ENCODE measurements at regions not wholly inside any gene's neighbourhood (a gene's known extent, or its start where the extent isn't known, plus 50 kb on each side); places are given as distances from the start of the nearest gene placed in this dataset.
"Not testable (repeated sequence)": the region's sequence is repeated elsewhere in the genome, so short reads cannot be mapped to it uniquely, and the experiment has no call there.

- DNase-seq, result not testable (repeated sequence)
These were observed 241.6 kb upstream of the VKORC1L1 start for GRCh38 chr7:65631236-65631635.

GRCh38 chr7:65633587-65634404, 239.1 kb upstream of the VKORC1L1 start:
- not testable (repeated sequence) for DNase-seq

GRCh38 chr7:65638918-65639317, 234.0 kb upstream of the VKORC1L1 start:
- DNase-seq, result not testable (repeated sequence)

- DNase-seq, result not testable (repeated sequence)
These were observed 233.2 kb upstream of the VKORC1L1 start for GRCh38 chr7:65639717-65640116.

GRCh38 chr7:65643498-65643897, 229.4 kb upstream of the VKORC1L1 start:
- DNase-seq, result not testable (repeated sequence)

- not testable (repeated sequence) for DNase-seq
These were observed 225.5 kb upstream of the VKORC1L1 start for GRCh38 chr7:65647153-65647964.

- not testable (repeated sequence) for DNase-seq
These were observed 221.7 kb upstream of the VKORC1L1 start for GRCh38 chr7:65651174-65651573.

- not testable (repeated sequence) for DNase-seq
These were observed 220.9 kb upstream of the VKORC1L1 start for GRCh38 chr7:65651826-65652592.

GRCh38 chr7:65652669-65653068, 220.2 kb upstream of the VKORC1L1 start:
- DNase-seq, result not testable (repeated sequence)

- DNase-seq, result not testable (repeated sequence)
These were observed 216.2 kb upstream of the VKORC1L1 start for GRCh38 chr7:65656494-65657188.

- not testable (repeated sequence) for DNase-seq
These were observed 189.5 kb upstream of the VKORC1L1 start for GRCh38 chr7:65683362-65683761.

GRCh38 chr7:65699026-65699714, 173.7 kb upstream of the VKORC1L1 start:
- DNase-seq, result not testable (repeated sequence)

- DNase-seq, result not testable (repeated sequence)
These were observed 173.0 kb upstream of the VKORC1L1 start for GRCh38 chr7:65699715-65700356.

GRCh38 chr7:65719123-65719798, 153.6 kb upstream of the VKORC1L1 start:
- DNase-seq, result not testable (repeated sequence)

GRCh38 chr7:65722361-65722792, 150.5 kb upstream of the VKORC1L1 start:
- DNase-seq, result peak; percentile 64

GRCh38 chr7:65727182-65727581, 145.7 kb upstream of the VKORC1L1 start:
- not testable (repeated sequence) for DNase-seq

GRCh38 chr7:65731129-65731528, 141.7 kb upstream of the VKORC1L1 start:
- DNase-seq, result no peak

GRCh38 chr7:65731562-65732035, 141.3 kb upstream of the VKORC1L1 start:
- DNase-seq, result no peak

- no peak for DNase-seq
These were observed 128.5 kb upstream of the VKORC1L1 start for GRCh38 chr7:65744406-65744805.

- DNase-seq, result no peak
These were observed 126.5 kb upstream of the VKORC1L1 start for GRCh38 chr7:65746398-65746669.

GRCh38 chr7:65749039-65749438, 123.8 kb upstream of the VKORC1L1 start:
- no peak for DNase-seq

Data from CD4-positive, alpha-beta T cell treated with Interferon gamma for 1 hour (primary cell).